GM10266 (cell line): ENCODE measurements at regions not wholly inside any gene's neighbourhood (a gene's known extent, or its start where the extent isn't known, plus 50 kb on each side); places are given as distances from the start of the nearest gene placed in this dataset.
A peak's percentile ranks its signal among the peaks of the same experiment; 100 is the strongest.

Experiments used
- DNase-seq: peaks from one replicate; pipeline ENCODE4 v3.0.0; 2012; ENCODE audit errors: extremely low spot score
- TF ChIP-seq, protein P1 (sequence below): IDR thresholded peaks from 2 replicates; pipeline ENCODE4 v1.5.1; 2012; ENCODE audit warnings: mild to moderate bottlenecking, low read depth; ENCODE audit not compliant: control insufficient read depth, insufficient read depth; ENCODE audit errors: missing control alignments

DNA sequence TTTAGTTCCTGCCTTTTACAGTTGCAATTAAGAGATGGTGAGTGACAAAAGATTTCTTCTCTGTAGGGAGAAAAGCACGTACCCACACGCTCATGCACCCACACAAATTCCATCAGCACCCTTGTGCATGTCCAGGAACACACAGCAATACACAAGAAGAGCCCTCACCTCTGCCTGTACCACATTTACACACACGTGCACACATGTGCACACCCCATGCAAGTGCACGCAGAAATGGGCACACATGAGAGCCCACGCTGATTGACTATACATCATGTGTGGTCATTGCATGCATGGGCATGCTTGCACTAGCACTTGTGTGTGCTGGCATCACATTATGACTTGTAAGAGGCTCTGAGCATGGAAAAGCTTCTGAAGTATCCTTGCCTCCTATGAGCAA lies 70.5 kb downstream of the SERPINA3 start:
- no peak for DNase-seq
- TF ChIP-seq, protein P1, sequence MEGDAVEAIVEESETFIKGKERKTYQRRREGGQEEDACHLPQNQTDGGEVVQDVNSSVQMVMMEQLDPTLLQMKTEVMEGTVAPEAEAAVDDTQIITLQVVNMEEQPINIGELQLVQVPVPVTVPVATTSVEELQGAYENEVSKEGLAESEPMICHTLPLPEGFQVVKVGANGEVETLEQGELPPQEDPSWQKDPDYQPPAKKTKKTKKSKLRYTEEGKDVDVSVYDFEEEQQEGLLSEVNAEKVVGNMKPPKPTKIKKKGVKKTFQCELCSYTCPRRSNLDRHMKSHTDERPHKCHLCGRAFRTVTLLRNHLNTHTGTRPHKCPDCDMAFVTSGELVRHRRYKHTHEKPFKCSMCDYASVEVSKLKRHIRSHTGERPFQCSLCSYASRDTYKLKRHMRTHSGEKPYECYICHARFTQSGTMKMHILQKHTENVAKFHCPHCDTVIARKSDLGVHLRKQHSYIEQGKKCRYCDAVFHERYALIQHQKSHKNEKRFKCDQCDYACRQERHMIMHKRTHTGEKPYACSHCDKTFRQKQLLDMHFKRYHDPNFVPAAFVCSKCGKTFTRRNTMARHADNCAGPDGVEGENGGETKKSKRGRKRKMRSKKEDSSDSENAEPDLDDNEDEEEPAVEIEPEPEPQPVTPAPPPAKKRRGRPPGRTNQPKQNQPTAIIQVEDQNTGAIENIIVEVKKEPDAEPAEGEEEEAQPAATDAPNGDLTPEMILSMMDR: no peak

DNA sequence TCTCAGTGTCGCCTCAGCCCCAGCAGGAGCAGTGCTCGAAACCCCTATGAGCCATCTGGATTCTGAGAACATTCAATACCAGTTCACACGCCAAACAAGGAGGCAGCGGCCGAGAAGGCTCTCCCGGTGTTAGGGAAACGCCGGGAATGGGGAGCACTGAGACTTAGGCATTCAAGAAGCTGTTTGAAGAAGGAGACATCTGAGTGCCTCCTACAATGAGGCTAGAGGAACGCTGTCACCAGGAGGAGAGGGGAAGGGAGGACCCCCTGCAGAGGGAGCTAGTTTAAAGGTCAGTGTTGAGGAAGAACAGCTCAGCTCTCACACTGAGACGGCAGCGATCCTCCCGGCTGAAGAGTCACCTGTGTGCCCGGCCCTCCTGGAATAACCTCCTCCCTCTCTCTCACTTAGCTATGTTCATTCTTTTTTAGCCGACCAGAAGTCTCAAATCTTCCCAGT lies 69.9 kb downstream of the SERPINA3 start:
- TF ChIP-seq, protein P1: no peak
- DNase-seq: no peak

DNA sequence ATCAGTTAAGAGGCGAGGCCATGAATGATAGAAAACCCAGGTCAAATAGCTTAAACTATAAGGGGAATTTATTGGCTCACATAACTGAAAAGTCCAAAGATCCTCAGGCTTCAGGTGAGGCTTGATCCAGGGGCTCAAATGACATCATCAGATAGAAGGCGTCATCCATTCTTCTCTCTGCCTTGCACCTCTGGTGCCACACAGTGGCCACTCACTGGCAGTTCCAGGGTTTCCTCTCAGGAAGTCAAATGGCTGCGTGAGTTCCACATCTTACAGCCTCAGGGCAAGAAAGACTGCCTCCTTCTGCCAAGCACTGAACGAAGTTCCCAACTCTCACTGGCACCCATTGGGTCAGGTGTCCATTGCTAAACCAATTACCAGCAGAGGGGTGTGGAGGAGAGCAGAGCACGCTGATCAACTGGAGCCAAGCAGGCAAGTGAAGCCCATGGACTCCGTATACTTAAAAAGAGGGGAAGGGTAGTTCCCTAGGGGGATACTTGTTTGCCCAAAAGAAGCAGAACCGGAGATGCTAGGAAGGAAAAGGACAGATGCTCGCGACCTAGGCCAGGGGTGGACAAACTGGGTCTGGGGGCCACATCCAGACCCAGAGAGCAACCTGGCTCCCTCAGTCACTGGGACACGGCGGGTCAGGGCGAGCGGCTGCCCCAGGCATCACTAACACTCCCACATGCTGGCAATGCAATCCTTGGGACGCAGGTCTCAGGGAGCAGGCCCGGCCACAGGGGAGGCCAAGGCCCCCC lies 69.3 kb downstream of the SERPINA3 start:
- TF ChIP-seq, protein P1: peak; percentile 26
- DNase-seq: no peak

DNA sequence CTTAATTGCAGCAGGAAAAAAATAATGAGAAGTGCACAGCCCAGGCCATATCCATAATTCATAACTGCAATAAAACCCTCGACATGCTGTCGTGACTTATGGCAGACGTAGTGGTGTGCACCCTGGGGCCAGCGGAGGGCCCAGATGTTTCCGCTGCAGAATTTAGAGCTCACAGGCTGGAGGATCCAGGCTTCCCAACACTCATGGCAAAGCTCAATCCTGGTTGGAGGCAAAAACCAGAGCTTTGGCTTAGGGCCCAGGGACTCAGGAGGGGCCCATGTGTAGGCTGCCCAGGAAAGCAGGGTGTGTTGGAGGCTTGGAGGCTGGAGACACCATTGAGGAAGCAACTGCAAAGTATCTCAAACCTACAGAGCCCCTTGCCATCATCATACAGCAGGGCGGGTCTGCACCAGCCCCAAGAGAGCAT lies 68.7 kb downstream of the SERPINA3 start:
- DNase-seq: no peak
- TF ChIP-seq, protein P1: no peak

DNA sequence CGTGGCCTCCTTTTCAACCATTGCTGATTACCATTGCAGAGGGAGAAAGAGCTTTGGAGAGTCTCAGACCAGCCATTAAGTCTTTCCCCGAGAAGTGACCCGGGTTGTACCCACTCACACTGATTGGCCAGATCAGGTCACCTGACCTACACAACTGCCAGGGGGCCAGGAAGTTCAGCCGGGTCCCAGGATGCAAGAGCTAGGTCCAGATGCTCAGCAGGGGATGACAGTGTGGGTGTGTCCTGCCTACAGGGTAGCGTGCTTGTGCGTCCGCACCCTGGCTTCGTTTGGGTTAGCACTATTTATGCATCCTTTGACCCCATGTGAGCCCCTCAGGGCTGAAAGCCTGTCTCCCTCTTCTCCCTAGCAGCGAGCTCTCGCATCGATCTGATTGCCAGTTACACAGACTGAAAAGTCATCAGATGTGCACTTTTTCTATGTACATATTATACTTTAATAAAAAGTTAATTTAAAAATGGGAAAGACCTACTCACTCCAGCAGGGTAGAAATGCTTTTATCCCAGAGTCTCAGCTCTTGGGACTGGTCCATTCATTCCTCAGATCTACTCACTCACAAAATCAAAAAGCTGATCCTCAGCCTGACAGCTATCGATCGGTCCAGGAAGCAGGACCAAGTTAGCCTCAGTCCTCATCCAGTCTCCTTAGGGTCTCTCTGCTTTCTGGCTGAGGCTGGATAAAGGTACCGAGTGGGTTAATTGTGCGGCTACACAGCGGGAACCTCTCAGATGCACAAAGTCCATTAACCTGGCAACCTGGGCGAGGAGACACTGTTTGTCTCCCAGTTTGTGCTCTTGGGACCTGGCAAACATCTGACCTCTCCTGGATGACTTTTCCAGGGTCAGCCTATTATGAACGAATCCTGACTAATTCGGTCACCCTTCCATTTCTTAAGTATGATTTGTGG lies 68.0 kb downstream of the SERPINA3 start:
- DNase-seq: no peak
- TF ChIP-seq, protein P1: no peak

DNA sequence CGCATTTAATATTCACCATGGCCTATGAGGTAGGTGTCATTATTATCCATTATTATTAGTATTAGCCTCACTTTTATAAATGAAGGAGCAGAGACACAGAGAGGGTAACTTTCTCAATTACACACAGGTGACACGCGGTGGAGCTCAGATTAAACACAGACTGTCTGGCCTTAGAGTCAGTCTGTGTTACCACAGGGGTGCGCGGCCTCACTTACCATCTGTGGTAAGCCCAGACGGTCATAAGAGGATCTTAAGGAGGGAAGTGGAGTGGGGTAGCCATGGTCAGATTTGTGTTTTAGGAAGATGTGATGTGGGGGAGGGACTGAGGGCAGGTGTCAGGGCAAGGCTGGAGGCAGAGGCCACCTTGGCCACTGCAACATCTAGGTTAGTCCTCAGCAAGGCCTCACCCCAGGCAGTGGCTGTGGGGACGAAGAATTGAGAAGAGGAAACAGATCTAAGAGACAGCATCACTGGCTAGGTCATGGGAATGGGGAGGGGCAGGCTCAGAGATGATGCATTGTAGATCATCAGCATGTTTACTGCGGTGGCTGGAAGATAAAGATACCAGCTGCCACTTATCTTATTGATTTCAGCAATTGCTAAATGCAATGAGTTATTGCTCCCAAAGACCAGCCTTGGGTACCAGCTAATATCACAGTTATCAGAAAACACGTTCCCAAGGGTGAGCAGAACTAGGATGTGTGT lies 67.1 kb downstream of the SERPINA3 start:
- DNase-seq: no peak
- TF ChIP-seq, protein P1: no peak

DNA sequence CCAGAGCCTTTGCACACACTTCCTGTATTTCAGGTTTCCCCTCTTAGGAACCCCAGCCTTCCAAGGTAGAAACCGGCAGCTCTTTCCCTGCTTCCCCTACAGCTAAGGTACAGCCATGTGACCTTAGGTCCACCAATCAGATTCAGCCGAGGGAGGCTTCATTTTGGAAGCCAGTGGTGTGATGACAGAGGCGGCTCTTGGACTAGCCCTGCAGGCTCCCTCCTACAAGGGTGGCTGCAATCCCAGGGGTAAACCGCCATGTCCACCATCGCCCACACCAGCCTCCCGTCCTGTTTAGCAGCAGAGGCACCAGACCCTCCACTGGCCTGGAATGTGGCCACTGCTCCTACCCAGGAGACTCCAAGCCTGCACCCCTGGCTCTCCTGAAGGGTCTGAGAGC lies 65.6 kb downstream of the SERPINA3 start:
- TF ChIP-seq, protein P1: no peak
- DNase-seq: no peak
